HG03469 (cell line): ENCODE measurements at regions not wholly inside any gene's neighbourhood (a gene's known extent, or its start where the extent isn't known, plus 50 kb on each side); places are given as distances from the start of the nearest gene placed in this dataset.

Source experiments
- ATAC-seq: cut with Tn5 transposase; IDR thresholded peaks from one replicate; pipeline ENCODE4 v1.9.1; 2021; ENCODE audit warnings: mild to moderate bottlenecking, moderate library complexity, moderate number of reproducible peaks; ENCODE audit not compliant: unreplicated experiment

DNA sequence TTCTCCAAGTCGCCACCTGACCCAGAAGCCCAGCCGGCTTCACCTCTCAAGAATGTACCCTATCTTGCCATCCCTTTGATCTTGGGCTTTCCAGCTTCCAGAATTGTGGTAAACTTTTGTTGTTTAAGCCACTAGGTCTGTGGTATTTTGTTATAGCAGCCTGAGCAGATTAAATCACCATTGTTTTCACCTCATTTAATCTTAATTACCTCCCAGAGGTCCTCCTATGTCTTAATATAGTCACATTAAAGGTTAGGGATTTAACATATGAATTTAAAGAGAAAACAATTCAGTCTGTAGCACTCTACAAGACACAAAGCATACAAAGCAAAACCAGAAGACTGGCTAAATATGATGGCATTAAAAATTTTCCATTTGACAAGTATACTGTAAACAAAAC is 123.4 kb upstream of the CADM2 start:
- ATAC-seq, result no peak

DNA sequence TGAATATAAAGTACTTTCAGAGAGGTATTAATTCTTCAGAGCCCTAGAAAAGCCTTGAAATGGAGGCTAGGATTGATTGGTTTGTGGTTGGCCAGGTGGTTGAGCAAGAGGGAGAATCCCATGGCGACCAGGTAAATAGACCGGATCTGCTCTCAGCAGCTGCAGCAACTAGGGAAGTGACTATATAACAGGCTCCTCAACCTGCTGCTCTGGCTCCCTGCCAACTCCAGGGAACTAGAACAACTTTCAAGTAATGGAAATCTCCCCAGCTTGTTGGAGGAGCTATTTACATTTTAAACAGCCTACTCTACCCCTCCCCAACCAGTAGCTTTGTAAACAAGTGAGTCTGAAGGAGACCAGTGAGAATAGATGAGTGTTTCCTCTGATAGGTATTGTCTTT is 121.8 kb upstream of the CADM2 start:
- no peak for ATAC-seq

DNA sequence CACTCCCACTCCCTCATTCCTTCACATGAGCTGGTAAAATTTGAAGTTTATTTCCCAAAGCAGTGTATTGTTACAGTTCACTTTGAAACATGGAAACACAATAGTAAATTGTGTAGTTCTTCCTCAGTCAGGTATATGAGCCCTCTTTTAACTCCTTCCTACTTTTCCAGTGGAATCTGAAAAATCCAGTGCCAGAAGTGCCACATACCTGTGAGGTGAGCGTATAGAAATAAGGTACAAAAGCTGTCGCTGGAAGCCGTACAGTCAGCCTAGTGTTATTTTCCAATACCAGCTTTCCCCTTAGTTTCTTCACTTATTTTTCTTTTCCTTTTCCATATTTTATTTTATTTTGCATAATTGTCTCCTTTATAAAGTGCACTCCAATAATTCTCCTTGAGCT is 81.7 kb upstream of the CADM2 start:
- no peak for ATAC-seq

DNA sequence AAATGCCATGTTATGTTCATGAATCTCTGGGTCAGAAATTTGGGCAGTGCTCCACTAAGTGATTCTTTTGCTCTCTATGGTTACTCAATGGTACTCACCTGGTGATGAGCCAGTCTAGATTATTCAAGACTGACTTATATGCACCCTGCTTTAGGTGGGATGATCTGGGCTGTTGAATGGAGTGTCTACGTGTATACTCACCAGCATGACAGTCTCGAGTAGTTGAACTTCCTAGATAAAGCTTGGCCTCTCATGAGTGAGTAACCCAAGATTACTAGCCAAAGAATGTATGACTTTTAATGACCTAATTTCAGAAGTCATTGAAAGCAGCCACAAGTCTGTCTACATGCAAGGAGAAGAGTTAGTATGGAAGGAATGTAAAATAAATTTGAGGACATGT is 77.5 kb upstream of the CADM2 start:
- no peak for ATAC-seq

DNA sequence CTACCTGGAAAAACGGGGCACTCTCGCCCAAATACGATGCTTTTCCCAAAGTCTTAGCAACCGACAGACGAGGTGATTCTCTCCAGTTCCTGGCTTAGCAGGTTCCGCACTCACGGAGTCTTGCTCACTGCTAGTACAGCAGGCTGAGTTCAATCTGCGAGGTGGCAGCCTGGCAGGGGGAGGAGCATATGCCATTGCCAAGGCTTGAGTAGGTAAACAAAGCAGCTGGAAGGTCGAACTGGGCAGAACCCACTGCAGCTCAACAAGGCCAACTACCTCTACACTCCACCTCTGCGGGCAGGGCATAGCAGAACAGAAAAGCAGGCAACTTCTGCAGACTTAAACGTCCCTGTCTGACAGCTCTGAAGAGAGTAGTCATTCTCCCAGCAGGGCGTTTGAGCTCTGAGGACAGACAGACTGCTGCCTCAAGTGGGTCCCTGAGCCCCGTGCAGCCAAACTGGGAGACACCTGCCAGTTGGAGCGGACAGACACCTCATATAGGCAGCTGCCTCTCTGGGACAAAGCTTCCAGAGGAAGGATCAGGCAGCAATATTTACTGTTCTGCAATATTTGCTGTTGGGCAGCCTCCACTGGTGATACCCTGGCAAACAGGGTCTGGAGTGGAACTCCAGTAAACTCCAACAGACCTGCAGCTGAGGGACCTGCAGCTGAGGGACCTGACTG is 73.4 kb upstream of the CADM2 start:
- no peak for ATAC-seq

DNA sequence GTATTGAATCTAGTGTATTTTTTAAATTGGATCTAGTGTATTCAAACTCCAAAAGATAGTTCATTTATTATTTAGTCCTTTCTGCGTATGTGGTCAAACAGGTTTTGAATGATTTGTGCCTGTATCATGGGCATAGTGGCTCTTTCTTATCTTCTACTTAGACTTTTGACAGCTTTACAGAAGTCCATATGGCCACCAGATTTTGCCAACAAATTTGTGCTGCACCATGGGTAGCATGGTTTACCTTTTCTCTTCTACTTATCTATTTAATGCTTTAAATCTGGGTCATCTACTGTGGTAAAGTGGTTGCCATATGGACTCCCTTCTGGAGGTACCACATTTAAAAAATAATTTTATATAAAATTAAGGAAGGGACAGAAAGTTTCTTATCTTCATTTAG is 66.9 kb upstream of the CADM2 start:
- no peak for ATAC-seq

DNA sequence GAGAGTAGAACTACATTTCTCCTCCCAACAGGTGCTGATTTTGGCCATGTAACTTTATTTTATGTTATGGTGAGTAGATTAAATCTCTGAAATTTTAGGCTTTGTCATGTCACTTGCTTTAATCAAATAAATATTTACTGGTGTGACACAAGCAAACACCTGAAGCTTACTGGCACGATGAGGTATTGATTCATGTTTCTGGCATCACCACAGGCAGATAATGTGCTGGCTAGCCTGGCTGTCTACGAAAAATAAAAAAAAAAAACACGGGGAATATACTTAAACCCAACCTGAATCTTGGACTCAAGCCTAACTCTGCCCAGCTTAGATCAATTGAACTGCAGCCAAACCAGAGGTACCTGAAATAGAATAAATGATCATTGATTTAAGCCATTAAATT is 65.6 kb upstream of the CADM2 start:
- no peak for ATAC-seq

DNA sequence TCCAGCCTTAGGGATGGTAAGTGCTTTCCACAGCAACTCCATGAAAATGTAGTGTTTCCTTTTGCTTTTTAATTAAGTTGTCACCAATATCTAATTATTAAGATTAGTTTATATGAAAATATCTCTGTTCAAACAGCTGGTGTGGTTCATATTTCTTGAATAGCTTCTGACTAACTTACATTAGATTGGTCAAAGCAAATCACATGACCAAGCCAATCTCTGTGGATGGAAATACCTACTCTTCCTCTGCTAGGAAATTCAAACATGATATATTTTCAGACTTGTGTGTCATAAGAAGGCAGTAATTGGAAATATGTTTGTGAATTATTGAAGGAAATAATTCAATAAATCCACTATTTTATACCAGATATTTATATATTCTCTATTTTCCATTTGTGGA is 54.6 kb upstream of the CADM2 start:
- ATAC-seq, result no peak

DNA sequence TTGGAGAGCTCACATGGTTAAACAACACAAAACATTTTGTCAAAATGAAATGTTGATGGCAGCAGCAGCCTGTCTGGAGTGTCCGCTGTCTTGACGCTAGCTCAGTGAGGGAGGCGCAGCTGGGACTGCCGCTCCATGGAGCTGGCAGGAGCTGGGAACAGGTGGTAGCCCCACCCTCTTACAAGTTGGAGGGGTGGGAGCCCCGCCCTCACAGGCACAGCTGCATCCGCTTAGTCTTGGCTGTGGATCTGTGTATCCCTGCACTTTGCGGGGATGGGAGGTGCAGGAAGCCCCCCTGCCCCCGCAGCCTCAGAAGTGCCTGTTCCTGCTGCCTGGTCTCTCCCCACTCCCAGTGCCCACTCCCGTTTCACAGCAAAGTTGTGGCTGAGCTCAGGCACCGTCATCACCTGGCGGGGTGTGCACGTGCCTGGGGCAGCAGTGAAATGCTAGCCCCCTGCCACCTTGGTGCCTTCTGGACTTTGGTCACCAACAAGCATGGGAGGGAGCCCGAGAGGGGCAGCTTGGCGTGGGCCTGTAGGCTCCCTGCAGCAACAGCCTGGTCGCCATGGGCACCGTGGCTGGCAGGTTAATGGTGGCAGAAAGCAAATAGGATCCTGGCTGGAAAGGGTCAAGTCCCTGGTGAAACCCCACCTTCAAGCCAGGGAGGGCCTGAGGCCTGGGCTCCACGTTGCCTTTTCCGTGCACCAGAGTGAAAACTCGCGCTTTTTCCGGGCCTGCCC is 53.8 kb upstream of the CADM2 start:
- ATAC-seq, result no peak

DNA sequence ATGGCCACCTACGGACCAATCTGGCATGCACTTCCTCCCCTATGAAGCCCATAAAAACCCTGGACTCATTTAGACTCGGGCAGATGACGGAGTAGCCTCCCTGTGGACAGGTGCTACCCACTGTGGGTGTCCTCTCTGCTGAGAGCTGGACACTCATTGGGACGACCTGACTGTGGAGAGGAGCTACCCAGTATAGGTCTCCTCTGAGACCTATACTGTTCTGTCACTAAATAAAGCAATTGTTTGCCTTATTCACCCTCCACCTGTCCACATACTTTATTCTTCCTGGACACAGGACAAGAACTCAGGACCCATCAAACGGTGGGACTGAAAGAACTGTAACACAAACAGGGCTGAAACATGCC is 53.3 kb upstream of the CADM2 start:
- no peak for ATAC-seq

DNA sequence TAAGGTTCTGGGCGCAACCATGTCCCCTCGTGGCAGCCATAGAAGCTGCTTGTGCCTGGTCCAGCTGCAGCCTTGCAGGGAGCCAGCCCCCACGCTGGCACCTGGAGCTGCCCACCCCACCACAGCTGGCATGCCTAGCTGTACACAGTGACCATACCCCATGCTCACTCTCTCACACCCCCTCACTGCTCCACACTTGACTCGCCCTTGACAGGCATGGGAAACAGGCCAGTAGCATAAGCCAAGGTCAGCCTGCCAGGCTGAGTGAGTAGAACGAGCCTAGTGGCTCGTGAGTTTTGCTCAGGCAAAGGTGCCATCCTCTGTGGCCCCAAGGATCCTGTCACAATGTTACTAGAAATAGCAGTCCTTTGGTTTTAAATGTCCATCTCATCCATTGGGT is 52.7 kb upstream of the CADM2 start:
- ATAC-seq, result no peak
